ENCODE measurements at regions not wholly inside any gene's neighbourhood (a gene's known extent, or its start where the extent isn't known, plus 50 kb on each side); places are given as distances from the start of the nearest gene placed in this dataset.

- no peak for DNase-seq
- WGBS, 5 donors: 26 to 48% (median 43%) methylated on average over 8 of the region's 8 CpGs
- intact Hi-C loops (cut with DNase I; ENCODE audit: low total_unique reads): no loop called here
Measured at GRCh38 chr18:57243624-57244179, 96.8 kb downstream of the BOD1L2 start.

GRCh38 chr18:57249179-57249578 is 102.3 kb downstream of the BOD1L2 start:
- 41 to 62% (median 61%) methylated on average over 7 of the region's 7 CpGs for WGBS, 5 donors
- TF ChIP-seq POLR2A (IDR thresholded peaks at IDR 0.05) (no peak), CTCF (IDR thresholded peaks at IDR 0.05) (no peak), EP300 (IDR thresholded peaks at IDR 0.05) (no peak), POLR2AphosphoS5 (IDR thresholded peaks at IDR 0.05) (no peak)
- H3K9me3 ChIP-seq: no peaks in the 10 kb centered on the region
- intact Hi-C loops (cut with DNase I; ENCODE audit: low total_unique reads): no loop called here
- no peak overlapping the region for H3K27ac ChIP-seq
- no peaks in the 10 kb centered on the region for H3K4me1 ChIP-seq
- H3K36me3 ChIP-seq: no peaks in the 10 kb centered on the region
- no peak overlapping the region for H3K4me3 ChIP-seq
- no peak for DNase-seq
- peaks cover 0 to under 1% (median 0%) of the 10 kb centered on the region in 3 donors for H3K27me3 ChIP-seq

More at GRCh38 chr18:57243624-57244179, 96.8 kb downstream of the BOD1L2 start:
- no peak for TF ChIP-seq POLR2AphosphoS5 (IDR thresholded peaks at IDR 0.05)
- TF ChIP-seq POLR2A (IDR thresholded peaks at IDR 0.05): no peak
- TF ChIP-seq CTCF (IDR thresholded peaks at IDR 0.05): no peak
- TF ChIP-seq EP300 (IDR thresholded peaks at IDR 0.05): no peak
- Histone ChIP-seq H3K36me3 (no peaks in the 10 kb centered on the region), H3K4me3 (no peak overlapping the region), H3K27ac (no peak overlapping the region), H3K4me1 (no peaks in the 10 kb centered on the region), H3K9me3 (no peaks in the 10 kb centered on the region), H3K27me3 (peaks cover 0 to 7% (median 0%) of the 10 kb centered on the region in 3 donors)

- H3K4me1 ChIP-seq: no peaks in the 10 kb centered on the region
- WGBS, 5 donors: 84 to 94% (median 89%) methylated on average over 3 of the region's 3 CpGs
- no peak for DNase-seq
- H3K9me3 ChIP-seq: no peaks in the 10 kb centered on the region
- no peaks in the 10 kb centered on the region for H3K36me3 ChIP-seq
- no peak overlapping the region for H3K4me3 ChIP-seq
- TF ChIP-seq POLR2A (IDR thresholded peaks at IDR 0.05): no peak
- no peak for TF ChIP-seq POLR2AphosphoS5 (IDR thresholded peaks at IDR 0.05)
- TF ChIP-seq EP300 (IDR thresholded peaks at IDR 0.05): no peak
- TF ChIP-seq CTCF (IDR thresholded peaks at IDR 0.05): no peak
- H3K27ac ChIP-seq: no peak overlapping the region
- no peaks in the 10 kb centered on the region for H3K27me3 ChIP-seq
- intact Hi-C loops (cut with DNase I; ENCODE audit: low total_unique reads): no loop called here
Measured at GRCh38 chr18:57249883-57250282, 102.5 kb upstream of the ST8SIA3 start.

GRCh38 chr18:57251747-57252146 is 100.6 kb upstream of the ST8SIA3 start:
- H3K36me3 ChIP-seq: no peaks in the 10 kb centered on the region
- intact Hi-C loops (cut with DNase I; ENCODE audit: low total_unique reads): no loop called here

More at GRCh38 chr18:57251747-57252146, 100.6 kb upstream of the ST8SIA3 start:
- TF ChIP-seq CTCF (IDR thresholded peaks at IDR 0.05): no peak
- TF ChIP-seq POLR2AphosphoS5 (IDR thresholded peaks at IDR 0.05): no peak
- TF ChIP-seq EP300 (IDR thresholded peaks at IDR 0.05): no peak
- no peak for TF ChIP-seq POLR2A (IDR thresholded peaks at IDR 0.05)
- 91 to 98% (median 96%) methylated on average over 3 of the region's 3 CpGs for WGBS, 5 donors
- DNase-seq: no peak
- H3K27ac ChIP-seq: no peak overlapping the region
- no peaks in the 10 kb centered on the region for H3K9me3 ChIP-seq
- no peaks in the 10 kb centered on the region for H3K4me1 ChIP-seq
- no peaks in the 10 kb centered on the region for H3K27me3 ChIP-seq
- no peak overlapping the region for H3K4me3 ChIP-seq
